ENCODE measurements at regions not wholly inside any gene's neighbourhood (a gene's known extent, or its start where the extent isn't known, plus 50 kb on each side); places are given as distances from the start of the nearest gene placed in this dataset.
"Not testable (repeated sequence)": the region's sequence is repeated elsewhere in the genome, so short reads cannot be mapped to it uniquely, and the experiment has no call there.

DNA sequence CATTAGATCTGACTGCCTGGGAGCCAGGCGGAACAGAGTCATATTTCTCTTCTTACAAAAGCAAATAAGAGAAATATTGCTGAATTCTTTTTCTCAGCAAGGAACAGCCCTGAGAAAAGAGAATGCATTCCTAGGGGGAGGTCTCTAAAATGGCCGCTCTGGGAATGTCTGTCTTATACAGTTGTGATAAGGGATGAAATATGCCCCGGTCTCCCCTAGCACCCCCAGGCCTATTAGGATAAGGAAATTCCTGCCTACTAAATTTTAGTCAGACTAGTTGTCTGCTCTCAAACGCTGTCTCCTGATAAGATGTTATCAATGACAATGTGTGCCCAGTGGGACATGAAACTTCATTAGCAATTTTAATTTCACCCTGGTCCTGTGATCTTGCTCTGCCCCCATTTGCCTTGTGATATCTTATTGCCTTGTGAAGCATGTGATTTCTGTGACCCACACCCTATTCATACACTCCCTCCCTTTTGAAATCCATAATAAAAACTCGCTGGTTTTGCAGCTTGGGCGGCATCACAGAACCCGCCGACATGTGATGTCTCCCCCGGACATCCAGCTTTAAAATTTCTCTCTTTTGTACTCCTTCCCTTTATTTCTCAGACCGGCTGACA lies 56.8 kb upstream of the TMEM97 start:
- not testable (repeated sequence) for TF ChIP-seq C11orf30 (IDR thresholded peaks at IDR 0.05; ENCODE audit: low read depth); FOXA3 (CRISPR knock-in tag; conservative IDR thresholded peaks at IDR 0.05 in 1 of 2, IDR thresholded peaks at IDR 0.05 in 1 of 2)
- TF ChIP-seq, protein P1, sequence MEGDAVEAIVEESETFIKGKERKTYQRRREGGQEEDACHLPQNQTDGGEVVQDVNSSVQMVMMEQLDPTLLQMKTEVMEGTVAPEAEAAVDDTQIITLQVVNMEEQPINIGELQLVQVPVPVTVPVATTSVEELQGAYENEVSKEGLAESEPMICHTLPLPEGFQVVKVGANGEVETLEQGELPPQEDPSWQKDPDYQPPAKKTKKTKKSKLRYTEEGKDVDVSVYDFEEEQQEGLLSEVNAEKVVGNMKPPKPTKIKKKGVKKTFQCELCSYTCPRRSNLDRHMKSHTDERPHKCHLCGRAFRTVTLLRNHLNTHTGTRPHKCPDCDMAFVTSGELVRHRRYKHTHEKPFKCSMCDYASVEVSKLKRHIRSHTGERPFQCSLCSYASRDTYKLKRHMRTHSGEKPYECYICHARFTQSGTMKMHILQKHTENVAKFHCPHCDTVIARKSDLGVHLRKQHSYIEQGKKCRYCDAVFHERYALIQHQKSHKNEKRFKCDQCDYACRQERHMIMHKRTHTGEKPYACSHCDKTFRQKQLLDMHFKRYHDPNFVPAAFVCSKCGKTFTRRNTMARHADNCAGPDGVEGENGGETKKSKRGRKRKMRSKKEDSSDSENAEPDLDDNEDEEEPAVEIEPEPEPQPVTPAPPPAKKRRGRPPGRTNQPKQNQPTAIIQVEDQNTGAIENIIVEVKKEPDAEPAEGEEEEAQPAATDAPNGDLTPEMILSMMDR (IDR thresholded peaks at IDR 0.05 in 2 of 3, conservative IDR thresholded peaks at IDR 0.05 in 1 of 3; ENCODE audit: insufficient read depth in 2 of 3, low read depth in 1 of 3, low read length in 3 of 3), result not testable (repeated sequence)
- TF ChIP-seq, protein P2, sequence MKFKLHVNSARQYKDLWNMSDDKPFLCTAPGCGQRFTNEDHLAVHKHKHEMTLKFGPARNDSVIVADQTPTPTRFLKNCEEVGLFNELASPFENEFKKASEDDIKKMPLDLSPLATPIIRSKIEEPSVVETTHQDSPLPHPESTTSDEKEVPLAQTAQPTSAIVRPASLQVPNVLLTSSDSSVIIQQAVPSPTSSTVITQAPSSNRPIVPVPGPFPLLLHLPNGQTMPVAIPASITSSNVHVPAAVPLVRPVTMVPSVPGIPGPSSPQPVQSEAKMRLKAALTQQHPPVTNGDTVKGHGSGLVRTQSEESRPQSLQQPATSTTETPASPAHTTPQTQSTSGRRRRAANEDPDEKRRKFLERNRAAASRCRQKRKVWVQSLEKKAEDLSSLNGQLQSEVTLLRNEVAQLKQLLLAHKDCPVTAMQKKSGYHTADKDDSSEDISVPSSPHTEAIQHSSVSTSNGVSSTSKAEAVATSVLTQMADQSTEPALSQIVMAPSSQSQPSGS (CRISPR knock-in tag; IDR thresholded peaks at IDR 0.05), result not testable (repeated sequence)
